ENCODE measurements at regions not wholly inside any gene's neighbourhood (a gene's known extent, or its start where the extent isn't known, plus 50 kb on each side); places are given as distances from the start of the nearest gene placed in this dataset.

DNA sequence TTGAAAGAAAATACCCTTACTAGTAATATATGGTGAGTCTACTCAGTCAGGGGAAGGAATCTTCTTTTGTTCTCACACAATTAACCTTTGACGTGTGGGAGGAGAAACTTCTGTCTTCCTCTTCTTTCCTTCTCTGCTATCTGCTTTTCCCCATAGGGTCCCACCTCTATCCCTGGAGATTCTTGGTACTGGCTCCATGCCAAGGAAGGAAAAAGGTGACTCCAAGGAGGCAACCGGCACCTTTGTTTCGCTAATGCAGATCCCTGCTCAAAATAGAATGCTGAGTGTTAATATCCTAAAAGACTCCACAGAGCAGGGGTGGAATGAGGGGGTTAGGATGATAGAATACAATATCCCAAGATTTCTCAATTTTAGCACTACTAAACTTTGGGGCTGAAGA is 116.7 kb downstream of the CD164 start (continued):
- TF ChIP-seq, protein P1, sequence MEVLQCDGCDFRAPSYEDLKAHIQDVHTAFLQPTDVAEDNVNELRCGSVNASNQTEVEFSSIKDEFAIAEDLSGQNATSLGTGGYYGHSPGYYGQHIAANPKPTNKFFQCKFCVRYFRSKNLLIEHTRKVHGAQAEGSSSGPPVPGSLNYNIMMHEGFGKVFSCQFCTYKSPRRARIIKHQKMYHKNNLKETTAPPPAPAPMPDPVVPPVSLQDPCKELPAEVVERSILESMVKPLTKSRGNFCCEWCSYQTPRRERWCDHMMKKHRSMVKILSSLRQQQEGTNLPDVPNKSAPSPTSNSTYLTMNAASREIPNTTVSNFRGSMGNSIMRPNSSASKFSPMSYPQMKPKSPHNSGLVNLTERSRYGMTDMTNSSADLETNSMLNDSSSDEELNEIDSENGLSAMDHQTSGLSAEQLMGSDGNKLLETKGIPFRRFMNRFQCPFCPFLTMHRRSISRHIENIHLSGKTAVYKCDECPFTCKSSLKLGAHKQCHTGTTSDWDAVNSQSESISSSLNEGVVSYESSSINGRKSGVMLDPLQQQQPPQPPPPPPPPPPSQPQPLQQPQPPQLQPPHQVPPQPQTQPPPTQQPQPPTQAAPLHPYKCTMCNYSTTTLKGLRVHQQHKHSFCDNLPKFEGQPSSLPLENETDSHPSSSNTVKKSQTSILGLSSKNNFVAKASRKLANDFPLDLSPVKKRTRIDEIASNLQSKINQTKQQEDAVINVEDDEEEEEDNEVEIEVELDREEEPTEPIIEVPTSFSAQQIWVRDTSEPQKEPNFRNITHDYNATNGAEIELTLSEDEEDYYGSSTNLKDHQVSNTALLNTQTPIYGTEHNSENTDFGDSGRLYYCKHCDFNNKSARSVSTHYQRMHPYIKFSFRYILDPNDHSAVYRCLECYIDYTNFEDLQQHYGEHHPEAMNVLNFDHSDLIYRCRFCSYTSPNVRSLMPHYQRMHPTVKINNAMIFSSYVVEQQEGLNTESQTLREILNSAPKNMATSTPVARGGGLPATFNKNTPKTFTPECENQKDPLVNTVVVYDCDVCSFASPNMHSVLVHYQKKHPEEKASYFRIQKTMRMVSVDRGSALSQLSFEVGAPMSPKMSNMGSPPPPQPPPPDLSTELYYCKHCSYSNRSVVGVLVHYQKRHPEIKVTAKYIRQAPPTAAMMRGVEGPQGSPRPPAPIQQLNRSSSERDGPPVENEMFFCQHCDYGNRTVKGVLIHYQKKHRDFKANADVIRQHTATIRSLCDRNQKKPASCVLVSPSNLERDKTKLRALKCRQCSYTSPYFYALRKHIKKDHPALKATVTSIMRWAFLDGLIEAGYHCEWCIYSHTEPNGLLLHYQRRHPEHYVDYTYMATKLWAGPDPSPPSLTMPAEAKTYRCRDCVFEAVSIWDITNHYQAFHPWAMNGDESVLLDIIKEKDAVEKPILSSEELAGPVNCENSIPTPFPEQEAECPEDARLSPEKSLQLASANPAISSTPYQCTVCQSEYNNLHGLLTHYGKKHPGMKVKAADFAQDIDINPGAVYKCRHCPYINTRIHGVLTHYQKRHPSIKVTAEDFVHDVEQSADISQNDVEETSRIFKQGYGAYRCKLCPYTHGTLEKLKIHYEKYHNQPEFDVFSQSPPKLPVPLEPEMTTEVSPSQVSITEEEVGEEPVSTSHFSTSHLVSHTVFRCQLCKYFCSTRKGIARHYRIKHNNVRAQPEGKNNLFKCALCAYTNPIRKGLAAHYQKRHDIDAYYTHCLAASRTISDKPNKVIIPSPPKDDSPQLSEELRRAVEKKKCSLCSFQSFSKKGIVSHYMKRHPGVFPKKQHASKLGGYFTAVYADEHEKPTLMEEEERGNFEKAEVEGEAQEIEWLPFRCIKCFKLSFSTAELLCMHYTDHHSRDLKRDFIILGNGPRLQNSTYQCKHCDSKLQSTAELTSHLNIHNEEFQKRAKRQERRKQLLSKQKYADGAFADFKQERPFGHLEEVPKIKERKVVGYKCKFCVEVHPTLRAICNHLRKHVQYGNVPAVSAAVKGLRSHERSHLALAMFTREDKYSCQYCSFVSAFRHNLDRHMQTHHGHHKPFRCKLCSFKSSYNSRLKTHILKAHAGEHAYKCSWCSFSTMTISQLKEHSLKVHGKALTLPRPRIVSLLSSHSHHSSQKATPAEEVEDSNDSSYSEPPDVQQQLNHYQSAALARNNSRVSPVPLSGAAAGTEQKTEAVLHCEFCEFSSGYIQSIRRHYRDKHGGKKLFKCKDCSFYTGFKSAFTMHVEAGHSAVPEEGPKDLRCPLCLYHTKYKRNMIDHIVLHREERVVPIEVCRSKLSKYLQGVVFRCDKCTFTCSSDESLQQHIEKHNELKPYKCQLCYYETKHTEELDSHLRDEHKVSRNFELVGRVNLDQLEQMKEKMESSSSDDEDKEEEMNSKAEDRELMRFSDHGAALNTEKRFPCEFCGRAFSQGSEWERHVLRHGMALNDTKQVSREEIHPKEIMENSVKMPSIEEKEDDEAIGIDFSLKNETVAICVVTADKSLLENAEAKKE (CRISPR knock-in tag; IDR thresholded peaks at IDR 0.05) = no peak
- TF ChIP-seq STAT1 (IDR thresholded peaks at IDR 0.05; ENCODE audit: unreplicated experiment) = no peak
- TF ChIP-seq JUNB (IDR thresholded peaks at IDR 0.05; ENCODE audit: unreplicated experiment) = no peak
- no peak for TF ChIP-seq EZH2 (IDR thresholded peaks at IDR 0.05; ENCODE audit: low read depth, unreplicated experiment)
- TF ChIP-seq CREB1 (CRISPR knock-in tag; IDR thresholded peaks at IDR 0.05; ENCODE audit: low read depth) = no peak

DNA sequence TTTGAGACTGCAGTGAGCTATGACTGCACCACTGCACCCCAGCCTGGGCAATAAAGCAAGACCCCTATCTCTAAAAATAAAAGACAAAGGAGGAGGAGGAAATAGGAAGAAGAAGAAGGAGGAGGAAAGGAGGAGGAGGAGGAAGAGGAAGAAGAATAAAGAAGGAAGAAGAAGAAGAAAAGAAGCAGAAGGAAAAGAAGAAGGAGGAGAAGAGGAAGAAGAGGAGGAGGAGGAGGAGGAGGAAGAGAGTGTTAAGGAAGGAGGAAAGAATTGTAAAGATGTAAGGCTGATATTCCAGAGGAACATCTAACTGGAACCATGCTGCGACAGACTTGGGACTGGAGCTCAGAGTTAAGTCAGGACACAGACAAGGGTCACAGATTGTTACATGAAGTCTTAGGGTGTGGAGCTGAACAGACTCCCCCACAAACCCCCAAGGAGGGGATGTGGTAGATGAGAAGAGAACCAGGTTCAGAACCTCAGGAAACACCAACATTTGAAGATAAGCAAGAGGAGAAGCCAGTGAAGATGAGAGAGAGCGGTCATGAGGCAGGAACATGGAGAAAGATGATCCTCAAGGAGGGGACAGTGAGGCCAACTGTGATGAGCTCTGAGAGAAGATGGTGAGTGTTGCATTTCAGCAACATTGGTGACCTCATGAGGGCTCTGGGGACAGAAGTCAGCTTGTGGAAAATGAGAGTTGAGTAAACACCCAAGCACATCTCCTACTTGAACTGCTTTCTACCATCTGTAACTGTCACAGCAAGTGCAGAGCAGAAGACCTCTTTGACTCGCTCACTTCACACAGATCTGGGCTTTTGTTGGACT is 118.2 kb downstream of the CD164 start:
- H3K79me2 ChIP-seq (replicated peaks; ENCODE audit: insufficient read depth) = no peaks in the 10 kb centered on the region
- Mint-ChIP-seq H3K36me3 (ENCODE audit: low read depth) (peaks cover 20% of the 10 kb centered on the region), H3K4me1 (peaks cover 7% of the 10 kb centered on the region), H3K9me3 (peaks cover 9% of the 10 kb centered on the region), H3K27me3 (ENCODE audit: insufficient read depth, low read depth, poor library complexity) (no peaks in the 10 kb centered on the region), H3K27ac (no peak overlapping the region), H3K4me3 (no peak overlapping the region)
- H3K9me2 ChIP-seq (ENCODE audit: insufficient read depth) = peaks cover 8% of the 10 kb centered on the region; the same call in 1 of the 2 replicates
- H4K20me1 ChIP-seq (replicated peaks; ENCODE audit: insufficient read depth) = no peaks in the 10 kb centered on the region
- no peaks in the 10 kb centered on the region for H3K27me3 ChIP-seq (ENCODE audit: insufficient read depth)
- H3K4me1 ChIP-seq (ENCODE audit: insufficient read depth) = no peaks in the 10 kb centered on the region
- H3F3A ChIP-seq (replicated peaks; ENCODE audit: low read depth) = no peaks in the 10 kb centered on the region
- no peak overlapping the region for H3K4me3 ChIP-seq
- ATAC-seq = no peak
- DNase-seq (ENCODE audit: low spot score) = no peak
- peaks cover 10% of the 10 kb centered on the region; the same call in 1 of the 2 replicates for H3K36me3 ChIP-seq (ENCODE audit: insufficient read depth)
- H3K27ac ChIP-seq (ENCODE audit: low read depth) = no peak overlapping the region
- no peak overlapping the region for H2AFZ ChIP-seq
- no peak overlapping the region for H3K4me2 ChIP-seq
- TF ChIP-seq POLR2AphosphoS5 (IDR thresholded peaks at IDR 0.05; ENCODE audit: low read depth) = no peak
- no peak for TF ChIP-seq STAT1 (IDR thresholded peaks at IDR 0.05; ENCODE audit: unreplicated experiment)
- TF ChIP-seq, protein P2, sequence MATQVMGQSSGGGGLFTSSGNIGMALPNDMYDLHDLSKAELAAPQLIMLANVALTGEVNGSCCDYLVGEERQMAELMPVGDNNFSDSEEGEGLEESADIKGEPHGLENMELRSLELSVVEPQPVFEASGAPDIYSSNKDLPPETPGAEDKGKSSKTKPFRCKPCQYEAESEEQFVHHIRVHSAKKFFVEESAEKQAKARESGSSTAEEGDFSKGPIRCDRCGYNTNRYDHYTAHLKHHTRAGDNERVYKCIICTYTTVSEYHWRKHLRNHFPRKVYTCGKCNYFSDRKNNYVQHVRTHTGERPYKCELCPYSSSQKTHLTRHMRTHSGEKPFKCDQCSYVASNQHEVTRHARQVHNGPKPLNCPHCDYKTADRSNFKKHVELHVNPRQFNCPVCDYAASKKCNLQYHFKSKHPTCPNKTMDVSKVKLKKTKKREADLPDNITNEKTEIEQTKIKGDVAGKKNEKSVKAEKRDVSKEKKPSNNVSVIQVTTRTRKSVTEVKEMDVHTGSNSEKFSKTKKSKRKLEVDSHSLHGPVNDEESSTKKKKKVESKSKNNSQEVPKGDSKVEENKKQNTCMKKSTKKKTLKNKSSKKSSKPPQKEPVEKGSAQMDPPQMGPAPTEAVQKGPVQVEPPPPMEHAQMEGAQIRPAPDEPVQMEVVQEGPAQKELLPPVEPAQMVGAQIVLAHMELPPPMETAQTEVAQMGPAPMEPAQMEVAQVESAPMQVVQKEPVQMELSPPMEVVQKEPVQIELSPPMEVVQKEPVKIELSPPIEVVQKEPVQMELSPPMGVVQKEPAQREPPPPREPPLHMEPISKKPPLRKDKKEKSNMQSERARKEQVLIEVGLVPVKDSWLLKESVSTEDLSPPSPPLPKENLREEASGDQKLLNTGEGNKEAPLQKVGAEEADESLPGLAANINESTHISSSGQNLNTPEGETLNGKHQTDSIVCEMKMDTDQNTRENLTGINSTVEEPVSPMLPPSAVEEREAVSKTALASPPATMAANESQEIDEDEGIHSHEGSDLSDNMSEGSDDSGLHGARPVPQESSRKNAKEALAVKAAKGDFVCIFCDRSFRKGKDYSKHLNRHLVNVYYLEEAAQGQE (IDR thresholded peaks at IDR 0.05; ENCODE audit: unreplicated experiment) = no peak
- TF ChIP-seq ZNF114 (CRISPR knock-in tag; IDR thresholded peaks at IDR 0.05) = no peak
- no peak for TF ChIP-seq EZH2 (IDR thresholded peaks at IDR 0.05; ENCODE audit: low read depth, unreplicated experiment)
- TF ChIP-seq EZH2phosphoT487 (IDR thresholded peaks at IDR 0.05; ENCODE audit: unreplicated experiment) = no peak
- no peak for TF ChIP-seq CREB1 (CRISPR knock-in tag; IDR thresholded peaks at IDR 0.05; ENCODE audit: low read depth)
